Caco-2 (cell line): ENCODE measurements at regions not wholly inside any gene's neighbourhood (a gene's known extent, or its start where the extent isn't known, plus 50 kb on each side); places are given as distances from the start of the nearest gene placed in this dataset.

Source experiments
- BruUV-seq: library from RNA; stranded (reverse); fragments of 400-500 nt; replicated peaks from 2 replicates; lab custom pipeline; 2021; lab: Mats Ljungman, UMichigan
- CTCF ChIA-PET: fragments of 300-600 bp; sonication (Branson Sonifier 250); formaldehyde crosslinking; loops from one replicate; lab custom pipeline; 2022; ENCODE audit warnings: antibody characterized with exemption; lab: Charles Lee
- POLR2A ChIA-PET: fragments of 300-600 bp; sonication (Branson Sonifier 250); formaldehyde crosslinking; loops from one replicate; lab custom pipeline; 2022; ENCODE audit warnings: antibody characterized with exemption; lab: Charles Lee
- DNase-seq, 2 experiments: peaks; one replicate each; pipeline versions ENCODE4 v3.0.0 to v3.0.0-alpha.2; 2020 to 2022
- H3K27me3 ChIP-seq: replicated peaks from 2 replicates; pipeline ENCODE4 v1.6.0; 2011; ENCODE audit warnings: low read length; ENCODE audit not compliant: control insufficient read depth, insufficient read depth
- H3K36me3 ChIP-seq: 2 replicates; pipeline ENCODE4 v1.5.1; 2011; ENCODE audit warnings: low read length; ENCODE audit not compliant: control insufficient read depth, insufficient read depth
- H3K4me1 ChIP-seq: fragments of 250-450 bp; sonication (Bioruptor Pico); 2 replicates; pipeline ENCODE4 v1.5.1; 2020; ENCODE audit warnings: mild to moderate bottlenecking
- H3K4me3 ChIP-seq: 2 replicates; pipeline ENCODE4 v1.5.1; 2011; ENCODE audit warnings: low read depth, mild to moderate bottlenecking, control low read depth, low read length
- H3K9me3 ChIP-seq: fragments of 250-450 bp; sonication (Bioruptor Pico); 2 replicates; pipeline ENCODE4 v1.5.1; 2020; ENCODE audit warnings: mild to moderate bottlenecking, moderate library complexity
- H3K27ac Mint-ChIP-seq: one replicate; pipeline ENCODE4 v1.8.0; 2022; ENCODE audit warnings: mixed read lengths; ENCODE audit not compliant: unreplicated experiment
- H3K27me3 Mint-ChIP-seq: one replicate; pipeline ENCODE4 v1.8.0; 2022; ENCODE audit warnings: mixed read lengths; ENCODE audit not compliant: insufficient read depth, unreplicated experiment
- H3K36me3 Mint-ChIP-seq: one replicate; pipeline ENCODE4 v1.8.0; 2022; ENCODE audit warnings: mild to moderate bottlenecking, mixed read lengths; ENCODE audit not compliant: insufficient read depth, unreplicated experiment
- H3K4me1 Mint-ChIP-seq: one replicate; pipeline ENCODE4 v1.8.0; 2022; ENCODE audit warnings: low read depth, mixed read lengths; ENCODE audit not compliant: unreplicated experiment
- H3K4me3 Mint-ChIP-seq: one replicate; pipeline ENCODE4 v1.8.0; 2022; ENCODE audit warnings: mild to moderate bottlenecking, moderate library complexity, mixed read lengths; ENCODE audit not compliant: unreplicated experiment
- H3K9me3 Mint-ChIP-seq: one replicate; pipeline ENCODE4 v1.8.0; 2022; ENCODE audit warnings: mixed read lengths; ENCODE audit not compliant: unreplicated experiment
- intact Hi-C: fragments of 100-400 bp; cut with micrococcal nuclease; formaldehyde crosslinking; loops from one replicate; pipeline ENCODE4 v1.10.0; 2022; ENCODE audit not compliant: unreplicated experiment
- TF ChIP-seq, protein P1 (sequence below), 2 experiments: fragments of 200-600 bp in 1 of 2; IDR thresholded peaks; 1 replicate in 1 of 2; 2 replicates in 1 of 2; pipeline versions ENCODE4 v1.5.1 to v1.8.0; 2011 to 2022; ENCODE audit warnings: antibody characterized with exemption in 1 of 2, control low read depth in 1 of 2, inconsistent platforms in 1 of 2, low read depth in 1 of 2, low read length in 1 of 2, mild to moderate bottlenecking in 1 of 2, moderate library complexity in 1 of 2; ENCODE audit not compliant: insufficient read depth in 1 of 2, severe bottlenecking in 1 of 2, unreplicated experiment in 1 of 2

DNA sequence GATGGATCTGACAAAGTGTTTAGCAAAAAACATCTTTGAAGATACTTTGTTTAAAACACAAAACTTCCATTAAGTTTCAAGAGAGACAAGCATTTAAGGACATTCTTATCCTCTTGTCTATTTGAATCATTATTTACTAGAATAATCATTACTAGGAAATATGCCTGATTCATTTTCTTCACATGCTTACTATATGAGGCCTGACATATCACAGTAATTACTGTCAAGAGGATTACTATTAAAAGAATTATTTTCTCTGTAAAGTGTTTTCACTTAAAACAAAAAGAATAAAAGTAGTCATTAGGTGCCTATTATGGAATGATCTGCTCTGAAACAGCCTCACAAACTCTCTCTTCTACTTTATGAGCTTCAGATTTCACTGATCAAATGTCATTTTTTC, 402.1 kb upstream of the MGAT4C start:
- Histone ChIP-seq H3K4me1 (no peaks in the 10 kb centered on the region), H3K27me3 (no peaks in the 10 kb centered on the region), H3K9me3 (no peaks in the 10 kb centered on the region), H3K4me3 (no peak overlapping the region), H3K36me3 (no peaks in the 10 kb centered on the region)
- no peak for DNase-seq
- CTCF ChIA-PET, result no interaction called here
- no TSS peak for BruUV-seq
- H3K27ac Mint-ChIP-seq, result no peak overlapping the region
- POLR2A ChIA-PET, result no interaction called here
- TF ChIP-seq, protein P1, sequence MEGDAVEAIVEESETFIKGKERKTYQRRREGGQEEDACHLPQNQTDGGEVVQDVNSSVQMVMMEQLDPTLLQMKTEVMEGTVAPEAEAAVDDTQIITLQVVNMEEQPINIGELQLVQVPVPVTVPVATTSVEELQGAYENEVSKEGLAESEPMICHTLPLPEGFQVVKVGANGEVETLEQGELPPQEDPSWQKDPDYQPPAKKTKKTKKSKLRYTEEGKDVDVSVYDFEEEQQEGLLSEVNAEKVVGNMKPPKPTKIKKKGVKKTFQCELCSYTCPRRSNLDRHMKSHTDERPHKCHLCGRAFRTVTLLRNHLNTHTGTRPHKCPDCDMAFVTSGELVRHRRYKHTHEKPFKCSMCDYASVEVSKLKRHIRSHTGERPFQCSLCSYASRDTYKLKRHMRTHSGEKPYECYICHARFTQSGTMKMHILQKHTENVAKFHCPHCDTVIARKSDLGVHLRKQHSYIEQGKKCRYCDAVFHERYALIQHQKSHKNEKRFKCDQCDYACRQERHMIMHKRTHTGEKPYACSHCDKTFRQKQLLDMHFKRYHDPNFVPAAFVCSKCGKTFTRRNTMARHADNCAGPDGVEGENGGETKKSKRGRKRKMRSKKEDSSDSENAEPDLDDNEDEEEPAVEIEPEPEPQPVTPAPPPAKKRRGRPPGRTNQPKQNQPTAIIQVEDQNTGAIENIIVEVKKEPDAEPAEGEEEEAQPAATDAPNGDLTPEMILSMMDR (IDR thresholded peaks at IDR 0.05; ENCODE audit: insufficient read depth in 1 of 2, low read depth in 1 of 2, low read length in 1 of 2, severe bottlenecking in 1 of 2, unreplicated experiment in 1 of 2), result no peak
- no peaks in the 10 kb centered on the region for H3K9me3 Mint-ChIP-seq
- intact Hi-C loops, result no loop called here
- H3K36me3 Mint-ChIP-seq, result no peaks in the 10 kb centered on the region
- no peaks in the 10 kb centered on the region for H3K4me1 Mint-ChIP-seq
- no peaks in the 10 kb centered on the region for H3K27me3 Mint-ChIP-seq
- no peak overlapping the region for H3K4me3 Mint-ChIP-seq

DNA sequence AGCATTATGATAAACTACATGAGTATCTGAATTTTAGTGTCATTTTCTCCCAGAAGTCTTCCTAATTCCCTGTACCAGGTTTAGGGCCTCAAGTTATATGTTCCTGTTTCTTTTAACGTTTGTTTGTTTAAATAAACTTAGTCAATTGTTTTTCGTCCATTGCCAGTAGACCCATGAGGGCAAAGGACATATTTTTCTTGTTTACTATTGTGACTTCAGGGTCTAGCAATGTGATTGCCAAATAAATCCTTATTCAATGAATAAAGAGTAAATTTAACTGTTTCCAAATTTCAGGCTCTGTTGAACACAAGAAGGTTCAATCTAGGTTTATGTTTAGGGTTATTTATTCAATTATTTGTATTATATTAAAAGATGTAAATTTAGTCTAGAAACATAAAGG, 391.6 kb upstream of the MGAT4C start:
- TF ChIP-seq, protein P1 (IDR thresholded peaks at IDR 0.05; ENCODE audit: insufficient read depth in 1 of 2, low read depth in 1 of 2, low read length in 1 of 2, severe bottlenecking in 1 of 2, unreplicated experiment in 1 of 2), result no peak
- Histone ChIP-seq H3K27me3 (no peaks in the 10 kb centered on the region), H3K4me1 (no peaks in the 10 kb centered on the region), H3K36me3 (no peaks in the 10 kb centered on the region), H3K9me3 (no peaks in the 10 kb centered on the region), H3K4me3 (no peak overlapping the region)
- no peaks in the 10 kb centered on the region for H3K9me3 Mint-ChIP-seq
- no peaks in the 10 kb centered on the region for H3K36me3 Mint-ChIP-seq
- H3K27me3 Mint-ChIP-seq, result no peaks in the 10 kb centered on the region
- intact Hi-C loops, result no loop called here
- no peaks in the 10 kb centered on the region for H3K4me1 Mint-ChIP-seq
- BruUV-seq, result no TSS peak
- H3K4me3 Mint-ChIP-seq, result no peak overlapping the region
- ChIA-PET POLR2A (no interaction called here), CTCF (no interaction called here)
- no peak for DNase-seq
- no peak overlapping the region for H3K27ac Mint-ChIP-seq

DNA sequence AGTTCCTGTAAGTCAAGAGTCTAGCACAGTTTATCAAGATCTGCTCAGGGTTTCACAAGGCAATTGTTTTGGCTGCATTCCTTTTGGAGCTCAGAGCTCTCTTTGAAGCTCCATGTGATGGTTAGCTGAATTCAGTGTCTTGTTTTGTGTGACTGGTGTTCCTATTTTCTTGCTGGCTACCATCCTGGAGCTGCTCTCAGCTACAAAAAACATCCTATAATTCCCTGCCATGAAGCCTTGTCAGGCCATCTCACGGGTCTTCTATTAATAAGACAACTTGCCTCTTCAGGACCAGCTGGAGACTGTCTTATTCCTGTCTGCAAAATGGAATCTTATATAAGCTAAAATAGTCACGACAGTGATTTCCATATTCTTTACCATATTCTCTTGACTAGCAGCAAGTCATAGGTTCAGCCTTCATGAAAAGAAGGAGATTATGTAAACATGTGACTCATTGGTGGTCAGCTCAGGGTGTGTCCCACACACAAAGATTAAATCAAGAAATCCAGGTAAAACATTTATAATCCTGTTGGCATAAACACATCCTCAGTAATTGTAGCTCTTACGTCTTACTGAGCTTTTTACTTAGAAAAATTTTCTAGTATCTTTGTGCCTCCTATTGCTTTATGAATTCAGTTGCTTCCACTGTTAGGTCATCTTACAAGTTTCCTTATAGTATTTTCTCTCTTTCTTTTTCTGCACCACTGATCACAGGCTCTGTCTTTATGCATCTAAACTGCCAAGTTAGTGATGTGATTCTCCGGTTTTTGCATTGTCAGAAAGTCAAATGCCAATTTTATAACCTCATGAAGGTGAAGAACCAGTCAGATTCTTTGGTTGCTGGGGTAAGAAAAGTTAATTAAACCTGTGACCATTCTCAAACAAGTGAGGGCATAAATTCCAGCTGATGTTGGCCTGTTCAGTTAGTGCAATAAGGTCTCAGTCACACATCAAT, 378.5 kb upstream of the MGAT4C start:
- CTCF ChIA-PET, result no interaction called here
- H3K4me1 ChIP-seq, result no peaks in the 10 kb centered on the region
- Mint-ChIP-seq H3K4me3 (no peak overlapping the region), H3K27ac (no peak overlapping the region), H3K27me3 (no peaks in the 10 kb centered on the region), H3K4me1 (no peaks in the 10 kb centered on the region), H3K9me3 (no peaks in the 10 kb centered on the region), H3K36me3 (no peaks in the 10 kb centered on the region)
- TF ChIP-seq, protein P1 (IDR thresholded peaks at IDR 0.05; ENCODE audit: insufficient read depth in 1 of 2, low read depth in 1 of 2, low read length in 1 of 2, severe bottlenecking in 1 of 2, unreplicated experiment in 1 of 2), result no peak
- no peak overlapping the region for H3K4me3 ChIP-seq
- no TSS peak for BruUV-seq
- no peaks in the 10 kb centered on the region for H3K27me3 ChIP-seq
- H3K9me3 ChIP-seq, result no peaks in the 10 kb centered on the region
- intact Hi-C loops, result no loop called here
- no peak for DNase-seq
- POLR2A ChIA-PET, result interaction anchor here (0.6 to 0.7 kb wide), 2 partner anchors 22 to 33 kb away, joined by 3 read pairs; no protein-coding TSS in a partner anchor
- no peaks in the 10 kb centered on the region for H3K36me3 ChIP-seq
